DMS79 (cell line): ENCODE measurements at regions not wholly inside any gene's neighbourhood (a gene's known extent, or its start where the extent isn't known, plus 50 kb on each side); places are given as distances from the start of the nearest gene placed in this dataset.
"Not testable (repeated sequence)": the region's sequence is repeated elsewhere in the genome, so short reads cannot be mapped to it uniquely, and the experiment has no call there.

Experiments
- DNase-seq: peaks from one replicate; lab custom pipeline; 2025; lab: John Stamatoyannopoulos, UW

- no peak for DNase-seq
Observed at GRCh38 chr7:68014031-68014736, 1017.6 kb downstream of the TYW1 start.

GRCh38 chr7:68015122-68015977, 1018.7 kb downstream of the TYW1 start:
- no peak for DNase-seq

- no peak for DNase-seq
Observed at GRCh38 chr7:68015978-68016532, 1019.4 kb downstream of the TYW1 start.

- DNase-seq = no peak
Observed at GRCh38 chr7:68020102-68020501, 1023.5 kb downstream of the TYW1 start.

GRCh38 chr7:68025369-68025768, 1028.7 kb downstream of the TYW1 start:
- DNase-seq = no peak

GRCh38 chr7:68030530-68030929, 1033.9 kb downstream of the TYW1 start:
- DNase-seq = no peak

- peak; percentile 35 for DNase-seq
Observed at GRCh38 chr7:68031180-68031943, 1034.7 kb downstream of the TYW1 start.

GRCh38 chr7:68038621-68039314, 1042.1 kb downstream of the TYW1 start:
- DNase-seq = no peak

GRCh38 chr7:68041554-68041953, 1044.9 kb downstream of the TYW1 start:
- no peak for DNase-seq

- DNase-seq = no peak
Observed at GRCh38 chr7:68043546-68043945, 1046.9 kb downstream of the TYW1 start.

- no peak for DNase-seq
Observed at GRCh38 chr7:68050627-68051026, 1054.0 kb downstream of the TYW1 start.

GRCh38 chr7:68058014-68058413, 1061.4 kb downstream of the TYW1 start:
- DNase-seq = no peak

- DNase-seq = no peak
Observed at GRCh38 chr7:68063171-68063570, 1066.5 kb downstream of the TYW1 start.

GRCh38 chr7:68065581-68065980, 1068.9 kb downstream of the TYW1 start:
- DNase-seq = peak; percentile 42

GRCh38 chr7:68067845-68068244, 1071.2 kb downstream of the TYW1 start:
- no peak for DNase-seq

GRCh38 chr7:68070992-68071391, 1074.4 kb downstream of the TYW1 start:
- DNase-seq = no peak

- DNase-seq = no peak
Observed at GRCh38 chr7:68073701-68074100, 1077.1 kb downstream of the TYW1 start.

- DNase-seq = no peak
Observed at GRCh38 chr7:68074242-68074641, 1077.6 kb downstream of the TYW1 start.

- DNase-seq = no peak
Observed at GRCh38 chr7:68078157-68078710, 1081.6 kb downstream of the TYW1 start.

GRCh38 chr7:68082066-68082960, 1085.7 kb downstream of the TYW1 start:
- not testable (repeated sequence) for DNase-seq
